Glutamatergic neuron (in vitro differentiated cells): ENCODE measurements at regions not wholly inside any gene's neighbourhood (a gene's known extent, or its start where the extent isn't known, plus 50 kb on each side); places are given as distances from the start of the nearest gene placed in this dataset.

Source experiments
- DNase-seq: peaks from one replicate; pipeline ENCODE4 v3.0.0; 2022
- H3K27ac Mint-ChIP-seq: one replicate; pipeline ENCODE4 v1.8.0; 2020; ENCODE audit warnings: mild to moderate bottlenecking, mixed read lengths, inconsistent platforms; ENCODE audit not compliant: unreplicated experiment
- H3K27me3 Mint-ChIP-seq: one replicate; pipeline ENCODE4 v1.8.0; 2020; ENCODE audit warnings: mild to moderate bottlenecking, moderate library complexity, mixed read lengths, inconsistent platforms; ENCODE audit not compliant: unreplicated experiment
- H3K36me3 Mint-ChIP-seq: one replicate; pipeline ENCODE4 v1.8.0; 2020; ENCODE audit warnings: mild to moderate bottlenecking, mixed read lengths, inconsistent platforms; ENCODE audit not compliant: unreplicated experiment
- H3K4me1 Mint-ChIP-seq: one replicate; pipeline ENCODE4 v1.8.0; 2020; ENCODE audit warnings: mild to moderate bottlenecking, low read depth, mixed read lengths, inconsistent platforms; ENCODE audit not compliant: unreplicated experiment
- H3K4me3 Mint-ChIP-seq: one replicate; pipeline ENCODE4 v1.8.0; 2020; ENCODE audit warnings: mild to moderate bottlenecking, mixed read lengths, inconsistent platforms; ENCODE audit not compliant: unreplicated experiment
- H3K9me3 Mint-ChIP-seq: one replicate; pipeline ENCODE4 v1.8.0; 2020; ENCODE audit warnings: mild to moderate bottlenecking, moderate library complexity, mixed read lengths, inconsistent platforms; ENCODE audit not compliant: unreplicated experiment
- TF ChIP-seq, protein P1 (sequence below): fragments of 200-600 bp; sonication (generic); IDR thresholded peaks from one replicate; pipeline ENCODE4 v1.5.0; 2021; ENCODE audit not compliant: partially characterized antibody, unreplicated experiment

DNA sequence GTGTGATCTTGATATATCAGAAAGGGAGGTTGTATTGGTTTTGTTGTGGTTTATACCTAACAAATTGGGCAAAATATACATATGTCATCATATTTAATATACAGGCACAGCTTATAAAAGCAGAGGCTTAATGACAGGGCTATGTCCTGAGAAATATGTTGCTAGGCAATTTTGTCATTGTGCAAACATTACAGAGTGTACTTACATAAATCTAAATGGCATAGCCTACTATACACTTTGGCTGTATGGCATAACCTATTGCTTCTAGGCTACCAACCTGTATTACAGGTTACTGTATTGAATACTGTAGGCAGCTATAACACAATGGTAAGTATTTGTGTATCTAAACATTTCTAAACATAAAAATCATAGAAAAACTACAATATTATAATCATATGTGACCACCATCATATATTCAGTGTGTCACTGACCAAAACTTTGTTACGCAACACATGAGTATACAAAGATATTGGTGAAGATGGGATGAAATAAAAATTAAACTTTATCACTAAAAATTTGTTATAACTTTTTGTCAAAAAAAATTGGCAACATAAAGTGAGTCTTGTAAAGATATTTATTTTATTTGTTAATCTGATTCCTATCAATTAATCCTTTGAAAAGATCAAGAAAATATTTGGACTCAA lies 414.0 kb upstream of the HS3ST1 start:
- TF ChIP-seq, protein P1, sequence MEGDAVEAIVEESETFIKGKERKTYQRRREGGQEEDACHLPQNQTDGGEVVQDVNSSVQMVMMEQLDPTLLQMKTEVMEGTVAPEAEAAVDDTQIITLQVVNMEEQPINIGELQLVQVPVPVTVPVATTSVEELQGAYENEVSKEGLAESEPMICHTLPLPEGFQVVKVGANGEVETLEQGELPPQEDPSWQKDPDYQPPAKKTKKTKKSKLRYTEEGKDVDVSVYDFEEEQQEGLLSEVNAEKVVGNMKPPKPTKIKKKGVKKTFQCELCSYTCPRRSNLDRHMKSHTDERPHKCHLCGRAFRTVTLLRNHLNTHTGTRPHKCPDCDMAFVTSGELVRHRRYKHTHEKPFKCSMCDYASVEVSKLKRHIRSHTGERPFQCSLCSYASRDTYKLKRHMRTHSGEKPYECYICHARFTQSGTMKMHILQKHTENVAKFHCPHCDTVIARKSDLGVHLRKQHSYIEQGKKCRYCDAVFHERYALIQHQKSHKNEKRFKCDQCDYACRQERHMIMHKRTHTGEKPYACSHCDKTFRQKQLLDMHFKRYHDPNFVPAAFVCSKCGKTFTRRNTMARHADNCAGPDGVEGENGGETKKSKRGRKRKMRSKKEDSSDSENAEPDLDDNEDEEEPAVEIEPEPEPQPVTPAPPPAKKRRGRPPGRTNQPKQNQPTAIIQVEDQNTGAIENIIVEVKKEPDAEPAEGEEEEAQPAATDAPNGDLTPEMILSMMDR = no peak
- no peak overlapping the region for H3K27ac Mint-ChIP-seq
- DNase-seq = no peak
- no peaks in the 10 kb centered on the region for H3K27me3 Mint-ChIP-seq
- no peak overlapping the region for H3K4me3 Mint-ChIP-seq
- H3K9me3 Mint-ChIP-seq = no peaks in the 10 kb centered on the region
- no peaks in the 10 kb centered on the region for H3K36me3 Mint-ChIP-seq
- no peaks in the 10 kb centered on the region for H3K4me1 Mint-ChIP-seq

DNA sequence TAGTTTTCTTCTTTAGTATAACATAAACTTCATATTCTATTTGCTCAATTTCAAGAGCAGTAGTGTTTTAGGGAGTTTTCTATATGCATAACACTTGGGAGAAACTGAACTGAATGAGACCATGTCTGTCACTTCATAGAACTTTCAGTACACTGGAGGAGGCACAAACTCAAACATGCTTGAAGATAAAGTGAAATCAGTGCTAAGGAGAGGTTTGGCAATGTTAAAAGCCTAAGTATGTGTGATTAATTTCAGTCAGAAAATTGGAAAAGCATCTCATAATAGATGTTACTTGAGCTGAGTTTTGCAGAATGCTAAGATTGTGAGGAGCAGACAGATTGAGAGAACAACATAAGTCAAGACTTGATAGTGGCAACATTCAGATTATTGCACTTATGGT lies 411.2 kb upstream of the HS3ST1 start:
- no peaks in the 10 kb centered on the region for H3K4me1 Mint-ChIP-seq
- no peak for DNase-seq
- H3K4me3 Mint-ChIP-seq = no peak overlapping the region
- no peaks in the 10 kb centered on the region for H3K9me3 Mint-ChIP-seq
- TF ChIP-seq, protein P1 = no peak
- H3K27me3 Mint-ChIP-seq = peaks cover 2% of the 10 kb centered on the region
- H3K36me3 Mint-ChIP-seq = no peaks in the 10 kb centered on the region
- no peak overlapping the region for H3K27ac Mint-ChIP-seq

DNA sequence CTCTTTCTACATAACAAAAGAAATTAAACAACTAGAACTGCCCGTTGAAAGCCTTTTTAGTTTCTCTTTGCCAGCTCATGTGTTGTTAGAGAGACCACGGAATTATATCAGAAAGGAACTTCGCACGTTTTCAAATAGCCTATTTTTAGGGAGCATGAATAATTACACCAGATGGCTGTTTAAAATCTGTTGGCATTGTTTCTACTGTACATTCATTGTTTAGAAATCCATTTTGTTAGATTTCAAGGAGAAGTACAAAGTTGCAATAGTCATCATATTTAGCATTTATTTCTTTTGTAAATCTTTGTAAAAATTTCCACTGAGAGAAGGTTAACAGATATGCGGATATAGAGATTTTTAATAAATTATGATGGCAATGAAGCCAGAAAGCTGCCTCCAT lies 403.0 kb upstream of the HS3ST1 start:
- Mint-ChIP-seq H3K36me3 (no peaks in the 10 kb centered on the region), H3K4me3 (no peak overlapping the region), H3K27ac (no peak overlapping the region), H3K4me1 (no peaks in the 10 kb centered on the region), H3K27me3 (no peaks in the 10 kb centered on the region), H3K9me3 (no peaks in the 10 kb centered on the region)
- TF ChIP-seq, protein P1 = no peak
- DNase-seq = no peak

DNA sequence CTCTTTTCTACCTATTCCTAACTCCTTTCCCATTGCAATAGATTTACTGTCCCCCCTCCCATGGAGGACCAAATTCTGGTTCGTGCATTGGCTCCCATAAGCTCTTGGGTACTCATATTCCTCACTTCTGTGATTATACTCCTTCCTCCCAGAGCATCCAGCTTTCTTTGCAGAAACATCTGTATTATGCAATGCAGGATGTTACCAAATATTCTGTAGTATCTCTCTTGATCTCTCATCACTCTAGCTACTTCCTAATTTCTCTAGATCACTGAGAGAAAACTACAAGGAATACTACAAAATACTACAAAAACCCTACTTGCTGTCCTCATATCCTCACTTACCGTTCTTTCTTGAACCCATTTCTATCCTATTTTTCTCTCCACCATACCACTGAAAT lies 395.9 kb upstream of the HS3ST1 start:
- H3K4me1 Mint-ChIP-seq = peaks cover 4% of the 10 kb centered on the region
- H3K27ac Mint-ChIP-seq = no peak overlapping the region
- no peaks in the 10 kb centered on the region for H3K27me3 Mint-ChIP-seq
- no peak overlapping the region for H3K4me3 Mint-ChIP-seq
- TF ChIP-seq, protein P1 = no peak
- no peaks in the 10 kb centered on the region for H3K36me3 Mint-ChIP-seq
- H3K9me3 Mint-ChIP-seq = no peaks in the 10 kb centered on the region
- no peak for DNase-seq

DNA sequence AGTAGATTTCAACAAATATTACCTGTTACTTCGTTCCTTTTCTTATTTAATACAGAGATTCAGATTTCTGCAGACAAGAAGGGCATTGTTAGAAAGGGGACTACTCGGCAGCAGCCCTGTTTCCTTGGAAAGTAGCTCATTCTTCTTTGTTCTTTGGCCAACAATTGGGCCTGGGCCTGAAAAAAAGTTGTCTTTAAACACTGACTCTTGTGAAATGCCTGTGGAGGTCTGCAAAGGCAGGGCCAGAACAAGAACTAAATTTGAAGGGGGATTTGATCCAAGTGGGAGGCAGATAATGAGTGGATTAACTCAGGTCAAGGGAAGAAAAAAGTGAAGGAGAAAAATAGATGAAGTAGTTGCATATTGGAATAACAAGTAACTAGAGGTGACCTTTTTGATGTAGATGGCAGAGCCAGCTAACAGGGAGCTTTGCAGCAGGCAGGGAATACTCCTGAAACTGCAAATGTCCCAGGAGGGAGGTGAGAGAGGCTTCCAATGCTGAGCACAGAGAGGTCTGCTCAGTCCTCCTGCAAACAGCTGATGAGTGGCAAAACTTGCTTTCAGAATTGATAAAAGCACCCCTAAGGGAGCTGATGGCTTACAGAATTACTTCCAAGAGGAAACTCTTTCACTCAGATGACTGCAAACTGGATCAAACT lies 393.2 kb upstream of the HS3ST1 start:
- Mint-ChIP-seq H3K9me3 (no peaks in the 10 kb centered on the region), H3K27ac (no peak overlapping the region), H3K4me3 (no peak overlapping the region), H3K27me3 (no peaks in the 10 kb centered on the region), H3K4me1 (peaks cover 4% of the 10 kb centered on the region), H3K36me3 (no peaks in the 10 kb centered on the region)
- no peak for DNase-seq
- TF ChIP-seq, protein P1 = no peak
